Testis (tissue), 2 donors: ENCODE measurements at regions not wholly inside any gene's neighbourhood (a gene's known extent, or its start where the extent isn't known, plus 50 kb on each side); places are given as distances from the start of the nearest gene placed in this dataset.

ENCODE experiments used
- POLR2A ChIP-seq: fragments of 450-650 bp; IDR thresholded peaks from one replicate; pipeline ENCODE4 v1.6.1; 2017; ENCODE audit warnings: antibody characterized with exemption, mild to moderate bottlenecking, moderate library complexity
- TF ChIP-seq, protein P1 (sequence below), 3 experiments: fragments of 450-650 bp in 2 of 3; fragments of 200-600 bp in 1 of 3; sonication (generic) in 1 of 3; IDR thresholded peaks; one replicate each; pipeline ENCODE4 v1.5.1; 2016 to 2019; ENCODE audit warnings: antibody characterized with exemption in 3 of 3, mild to moderate bottlenecking in 2 of 3, moderate library complexity in 1 of 3

DNA sequence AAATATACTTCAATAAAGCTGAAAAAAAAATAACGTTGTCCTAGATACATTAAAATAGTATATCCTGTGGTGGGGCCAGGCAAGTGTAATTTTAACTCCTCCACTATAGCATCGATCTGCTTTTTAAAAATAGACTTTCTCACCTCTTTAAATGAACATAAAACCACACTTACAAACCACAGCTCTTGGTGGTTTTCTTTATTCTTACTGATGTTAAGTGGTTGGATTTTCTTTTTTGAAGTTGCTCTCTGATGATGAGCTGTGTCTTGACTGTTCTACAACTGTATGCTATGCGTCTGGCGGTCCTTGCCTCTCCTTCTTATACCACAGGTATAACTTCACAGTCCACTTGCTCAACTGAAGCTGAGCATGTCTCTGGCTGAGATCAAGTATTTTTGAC is 721.5 kb upstream of the KLHL1 start:
- TF ChIP-seq, protein P1, sequence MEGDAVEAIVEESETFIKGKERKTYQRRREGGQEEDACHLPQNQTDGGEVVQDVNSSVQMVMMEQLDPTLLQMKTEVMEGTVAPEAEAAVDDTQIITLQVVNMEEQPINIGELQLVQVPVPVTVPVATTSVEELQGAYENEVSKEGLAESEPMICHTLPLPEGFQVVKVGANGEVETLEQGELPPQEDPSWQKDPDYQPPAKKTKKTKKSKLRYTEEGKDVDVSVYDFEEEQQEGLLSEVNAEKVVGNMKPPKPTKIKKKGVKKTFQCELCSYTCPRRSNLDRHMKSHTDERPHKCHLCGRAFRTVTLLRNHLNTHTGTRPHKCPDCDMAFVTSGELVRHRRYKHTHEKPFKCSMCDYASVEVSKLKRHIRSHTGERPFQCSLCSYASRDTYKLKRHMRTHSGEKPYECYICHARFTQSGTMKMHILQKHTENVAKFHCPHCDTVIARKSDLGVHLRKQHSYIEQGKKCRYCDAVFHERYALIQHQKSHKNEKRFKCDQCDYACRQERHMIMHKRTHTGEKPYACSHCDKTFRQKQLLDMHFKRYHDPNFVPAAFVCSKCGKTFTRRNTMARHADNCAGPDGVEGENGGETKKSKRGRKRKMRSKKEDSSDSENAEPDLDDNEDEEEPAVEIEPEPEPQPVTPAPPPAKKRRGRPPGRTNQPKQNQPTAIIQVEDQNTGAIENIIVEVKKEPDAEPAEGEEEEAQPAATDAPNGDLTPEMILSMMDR (IDR thresholded peaks at IDR 0.05), result no peak
- TF ChIP-seq POLR2A, result no peak
